ENCODE measurements at regions not wholly inside any gene's neighbourhood (a gene's known extent, or its start where the extent isn't known, plus 50 kb on each side); places are given as distances from the start of the nearest gene placed in this dataset.

DNA sequence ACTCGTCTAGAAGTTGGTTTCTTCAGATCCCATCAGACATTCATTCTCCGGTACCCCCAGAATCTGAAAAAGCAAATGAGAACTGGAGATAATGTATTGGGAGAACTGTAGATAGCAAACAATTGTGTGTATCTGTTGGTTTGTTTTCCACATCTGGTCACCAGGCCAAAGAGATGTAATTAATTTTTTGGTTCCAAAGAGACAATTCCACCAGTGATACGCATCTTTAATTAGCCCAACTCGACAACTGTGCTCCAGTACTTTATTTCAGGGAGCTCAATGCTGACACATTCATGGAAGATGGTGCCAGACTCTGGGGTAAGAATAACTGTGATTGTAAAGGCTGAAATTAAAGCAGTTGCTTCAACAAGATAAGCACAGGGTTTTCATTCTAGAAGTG lies 74.5 kb downstream of the NPTX2 start:
- H3K27ac ChIP-seq: no peak overlapping the region

DNA sequence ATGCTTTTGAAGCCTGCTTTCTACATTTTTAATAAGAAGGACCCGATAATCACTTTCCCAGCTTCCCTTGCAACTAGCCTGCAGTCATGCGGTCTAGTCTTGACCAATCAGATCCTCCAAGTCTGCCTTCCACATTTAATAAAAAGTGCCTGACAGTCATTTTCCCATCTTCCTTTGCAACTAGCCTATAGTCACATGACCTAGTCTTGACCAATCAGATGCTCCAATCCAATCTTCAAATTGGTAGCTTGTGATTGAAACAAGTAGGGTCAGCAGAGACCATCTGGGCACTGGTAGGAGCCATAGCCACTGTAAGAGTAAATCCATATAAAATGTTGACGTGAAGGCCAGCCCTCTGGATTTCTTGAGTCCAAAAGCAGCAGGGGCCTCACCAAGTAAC lies 80.0 kb downstream of the NPTX2 start:
- no peak overlapping the region for H3K27ac ChIP-seq
- no peak for TF ChIP-seq CTCF (IDR thresholded peaks at IDR 0.05)

More for the DNA sequence above, 74.5 kb downstream of the NPTX2 start:
- no peak for TF ChIP-seq CTCF (IDR thresholded peaks at IDR 0.05)
- TF ChIP-seq ZFX (IDR thresholded peaks at IDR 0.05; ENCODE audit: borderline replicate concordance): no peak

DNA sequence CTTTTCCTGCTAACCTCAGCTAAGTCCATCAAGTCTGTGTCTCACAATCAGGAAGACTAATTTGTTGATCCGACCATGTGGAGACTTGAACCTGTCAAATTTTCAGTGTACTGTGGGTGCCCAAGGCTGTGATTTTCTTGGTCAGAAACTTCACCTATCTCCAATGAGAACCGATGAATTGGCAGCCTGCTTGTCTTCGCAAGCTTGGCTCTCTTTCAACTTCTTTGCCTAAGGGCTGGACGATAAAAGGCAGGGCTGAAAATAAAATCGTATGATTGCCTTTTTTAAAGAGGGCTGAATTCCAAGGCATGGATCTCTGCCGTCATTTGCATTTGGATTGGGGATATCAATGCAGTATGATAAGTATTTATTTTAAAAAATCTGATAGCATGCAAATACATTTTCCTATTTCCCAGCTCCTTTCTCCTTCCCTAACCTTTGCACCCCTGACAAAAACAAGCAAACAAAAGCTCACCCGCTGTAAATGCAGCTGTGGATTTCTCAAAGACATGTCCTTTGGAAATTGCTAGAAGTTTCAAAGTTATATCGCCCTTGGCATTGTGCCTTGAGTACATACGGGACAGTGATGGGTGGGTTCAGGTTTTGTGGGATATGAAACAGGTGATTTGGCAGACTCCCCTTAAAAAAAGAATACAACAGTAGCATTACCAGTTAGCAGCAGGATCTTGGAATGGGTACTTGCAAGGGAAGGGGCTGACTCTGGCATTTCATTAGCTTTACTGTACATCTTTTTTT lies 80.6 kb downstream of the NPTX2 start:
- no peak for TF ChIP-seq ZFX (IDR thresholded peaks at IDR 0.05; ENCODE audit: borderline replicate concordance)
- TF ChIP-seq CTCF (IDR thresholded peaks at IDR 0.05): no peak
- no peak overlapping the region for H3K27ac ChIP-seq

DNA sequence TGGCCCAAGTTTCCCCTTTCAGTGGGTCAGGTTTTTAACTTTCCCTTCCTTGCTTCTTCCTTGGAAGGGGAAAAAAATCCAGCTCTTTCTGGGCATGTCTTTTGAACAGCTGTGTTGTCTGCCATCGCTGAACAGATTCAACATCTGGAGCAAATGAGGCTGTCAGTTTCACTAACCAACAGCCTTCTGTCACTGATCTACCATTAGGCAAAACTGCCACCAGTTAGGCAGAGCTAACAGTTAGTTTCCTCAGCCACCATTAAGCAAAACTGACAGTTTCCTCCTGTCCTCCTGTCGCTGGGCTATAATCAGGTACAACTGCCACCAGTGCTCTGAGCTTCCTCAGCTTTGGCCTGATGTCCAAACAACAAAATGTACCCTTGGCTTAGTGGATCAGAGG lies 81.9 kb downstream of the NPTX2 start:
- TF ChIP-seq ZFX (IDR thresholded peaks at IDR 0.05; ENCODE audit: borderline replicate concordance): no peak
- TF ChIP-seq CTCF (IDR thresholded peaks at IDR 0.05): no peak
- H3K27ac ChIP-seq: no peak overlapping the region

DNA sequence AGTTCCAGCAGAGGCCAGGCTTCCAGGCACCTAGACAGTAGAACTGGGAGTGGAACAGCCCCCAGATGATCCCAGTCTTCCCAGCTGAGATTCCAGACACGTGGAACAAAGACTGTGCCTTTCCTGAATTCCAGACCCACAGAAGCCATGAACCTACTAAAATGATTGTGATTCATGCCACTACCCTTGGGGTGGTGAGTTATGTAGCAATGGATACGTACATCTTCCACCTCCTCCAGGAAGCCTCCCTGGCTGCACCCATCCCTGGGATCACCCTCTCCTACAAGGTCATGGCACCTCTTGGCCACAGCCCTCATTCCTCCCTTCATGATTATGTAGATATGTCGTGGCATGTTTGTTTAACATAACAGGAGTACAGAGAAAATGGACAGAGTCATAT lies 83.4 kb downstream of the NPTX2 start:
- TF ChIP-seq ZFX (IDR thresholded peaks at IDR 0.05; ENCODE audit: borderline replicate concordance) (no peak), CTCF (IDR thresholded peaks at IDR 0.05) (no peak)
- H3K27ac ChIP-seq: no peak overlapping the region

DNA sequence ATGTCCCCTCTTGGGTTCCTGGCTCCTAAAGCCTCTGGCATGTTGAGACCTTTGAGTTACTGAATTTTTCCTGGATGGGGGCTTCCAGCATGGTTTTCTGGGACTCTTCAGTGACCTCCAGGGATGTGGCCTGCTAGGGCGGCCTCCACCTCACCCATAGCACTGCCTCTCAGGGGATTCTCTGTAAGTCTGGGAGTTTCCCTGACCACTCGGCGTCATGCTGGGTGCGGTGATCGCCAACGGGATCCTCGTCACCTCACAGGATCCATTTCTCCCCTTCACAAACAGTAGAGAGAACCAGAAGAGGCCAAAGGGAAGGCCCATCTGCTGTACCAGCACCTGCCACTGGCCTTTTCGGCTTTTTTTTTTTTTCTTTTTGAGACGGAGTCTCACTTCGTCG lies 84.3 kb downstream of the NPTX2 start:
- no peak overlapping the region for H3K27ac ChIP-seq
- TF ChIP-seq ZFX (IDR thresholded peaks at IDR 0.05; ENCODE audit: borderline replicate concordance) (no peak), CTCF (IDR thresholded peaks at IDR 0.05) (no peak)

- TF ChIP-seq CTCF (IDR thresholded peaks at IDR 0.05) (no peak), ZFX (IDR thresholded peaks at IDR 0.05; ENCODE audit: borderline replicate concordance) (no peak)
- H3K27ac ChIP-seq: no peak overlapping the region
Measured at GRCh38 chr7:98702021-98702420, 84.9 kb downstream of the NPTX2 start.
